ENCODE measurements at regions not wholly inside any gene's neighbourhood (a gene's known extent, or its start where the extent isn't known, plus 50 kb on each side); places are given as distances from the start of the nearest gene placed in this dataset.

DNA sequence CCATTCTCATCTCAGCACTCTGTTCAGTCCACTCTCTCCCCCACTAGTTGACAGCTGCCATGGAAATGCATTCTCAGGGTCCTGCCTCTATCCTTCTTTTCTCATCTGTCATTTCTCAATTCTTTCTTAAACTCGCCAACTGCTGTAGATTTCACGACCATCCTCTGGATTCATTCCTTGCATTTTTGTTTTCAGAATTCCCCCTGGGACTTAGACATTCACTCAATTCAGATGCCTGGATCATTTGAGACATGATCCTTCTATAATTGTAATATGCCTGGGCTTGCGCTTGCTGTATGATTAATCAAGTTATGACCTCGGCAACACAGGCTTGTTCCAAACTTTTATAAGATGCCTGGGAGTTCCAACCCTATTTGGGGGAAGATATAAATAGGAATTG lies 104.5 kb downstream of the RAB11FIP2 start:
- Histone ChIP-seq H2BK5ac (ENCODE audit: low read depth, low read length) (no peak overlapping the region), H3K4me1 (replicated peaks in 1 of 4; ENCODE audit: control insufficient read depth in 3 of 4, insufficient read depth in 4 of 4, low read length in 3 of 4) (no peaks in the 10 kb centered on the region), H2AK5ac (ENCODE audit: low read depth, low read length) (no peak overlapping the region), H2AFZ (ENCODE audit: low read length) (no peak overlapping the region), H2BK12ac (ENCODE audit: low read depth, low read length) (no peak overlapping the region), H3K23me2 (ENCODE audit: low read depth, low read length) (no peaks in the 10 kb centered on the region), H3K9me3 (ENCODE audit: insufficient read depth in 2 of 2, low read depth in 1 of 2, low read length in 1 of 2) (peaks cover 0 to 3% of the 10 kb centered on the region in 2 experiments; a peak in 1 of 4 replicates), H3K27ac (ENCODE audit: low read depth, low read length) (no peak overlapping the region), H2BK15ac (ENCODE audit: low read length) (no peak overlapping the region), H3K18ac (ENCODE audit: extremely low read depth, low read length) (no peak overlapping the region), H4K91ac (replicated peaks; ENCODE audit: insufficient read length, low read length) (no peak overlapping the region), H2BK120ac (replicated peaks; ENCODE audit: low read depth, low read length) (no peak overlapping the region), H3K79me2 (ENCODE audit: control insufficient read depth in 1 of 2, insufficient read depth in 2 of 2, low read length in 2 of 2) (no peaks in the 10 kb centered on the region), H2BK20ac (ENCODE audit: low read length) (no peak overlapping the region), H3K9ac (replicated peaks in 1 of 4; ENCODE audit: extremely low read depth in 1 of 4, low read depth in 3 of 4, low read length in 3 of 4) (no peak overlapping the region), H4K20me1 (replicated peaks in 1 of 2; ENCODE audit: control insufficient read depth in 1 of 2, insufficient read depth in 2 of 2, low read length in 2 of 2) (no peaks in the 10 kb centered on the region), H4K8ac (ENCODE audit: extremely low read depth, insufficient read depth, low read length) (no peak overlapping the region), H3K23ac (ENCODE audit: insufficient read length) (no peak overlapping the region), H3K56ac (replicated peaks; ENCODE audit: insufficient read length, low read depth, low read length) (no peak overlapping the region), H3K4me3 (ENCODE audit: extremely low read depth in 1 of 4, insufficient read depth in 2 of 4, low read depth in 3 of 4, low read length in 4 of 4) (no peak overlapping the region), H3K27me3 (replicated peaks in 1 of 4; ENCODE audit: control insufficient read depth in 3 of 4, extremely low read depth in 1 of 4, insufficient read depth in 3 of 4, low read length in 3 of 4) (no peaks in the 10 kb centered on the region), H3K79me1 (ENCODE audit: low read depth, low read length) (no peaks in the 10 kb centered on the region), H4K5ac (ENCODE audit: insufficient read length, low read depth, low read length) (no peak overlapping the region), H3K14ac (ENCODE audit: insufficient read length) (no peak overlapping the region), H3K4ac (replicated peaks; ENCODE audit: insufficient read length, low read depth, low read length) (no peak overlapping the region), H3K36me3 (ENCODE audit: control insufficient read depth in 2 of 4, insufficient read depth in 4 of 4, low read length in 3 of 4) (no peaks in the 10 kb centered on the region), H3K4me2 (ENCODE audit: insufficient read depth in 1 of 2, low read depth in 2 of 2, low read length in 2 of 2) (no peak overlapping the region)
- CTCF ChIA-PET (ENCODE audit: partially characterized antibody), result no interaction called here
- FAIRE-seq (no peak), DNase-seq (ENCODE audit: low read depth in 1 of 2, low spot score in 2 of 2) (no peak)
- 86% methylated on average over 4 of the region's 4 CpGs; no CpG with 5 or more reads in 1 of the 2 experiments for WGBS, 2 experiments (ENCODE audit: extremely low coverage in 1 of 2, insufficient coverage in 1 of 2, insufficient read length in 1 of 2, insufficient replicate concordance in 2 of 2, low coverage in 1 of 2, low lambda C conversion rate in 2 of 2, missing lambda C conversion rate in 1 of 2)
- POLR2A ChIA-PET (ENCODE audit: partially characterized antibody), result no interaction called here
- TF ChIP-seq, protein P1, sequence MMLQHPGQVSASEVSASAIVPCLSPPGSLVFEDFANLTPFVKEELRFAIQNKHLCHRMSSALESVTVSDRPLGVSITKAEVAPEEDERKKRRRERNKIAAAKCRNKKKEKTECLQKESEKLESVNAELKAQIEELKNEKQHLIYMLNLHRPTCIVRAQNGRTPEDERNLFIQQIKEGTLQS (IDR thresholded peaks at IDR 0.05; ENCODE audit: insufficient read depth, low read depth, low read length), result no peak
- TF ChIP-seq JUND (IDR thresholded peaks at IDR 0.05; ENCODE audit: low read length), result no peak
- no peak for TF ChIP-seq PHF8 (conservative IDR thresholded peaks at IDR 0.05; ENCODE audit: low read depth, low read length)
- no peak for TF ChIP-seq CEBPB (IDR thresholded peaks at IDR 0.05; ENCODE audit: low read depth, low read length)
- no peak for TF ChIP-seq NANOG (IDR thresholded peaks at IDR 0.05; ENCODE audit: insufficient read depth, low read depth, low read length, poor library complexity, severe bottlenecking)
- no peak for TF ChIP-seq POU5F1 (IDR thresholded peaks at IDR 0.05; ENCODE audit: low read depth, low read length)
- TF ChIP-seq, protein P2, sequence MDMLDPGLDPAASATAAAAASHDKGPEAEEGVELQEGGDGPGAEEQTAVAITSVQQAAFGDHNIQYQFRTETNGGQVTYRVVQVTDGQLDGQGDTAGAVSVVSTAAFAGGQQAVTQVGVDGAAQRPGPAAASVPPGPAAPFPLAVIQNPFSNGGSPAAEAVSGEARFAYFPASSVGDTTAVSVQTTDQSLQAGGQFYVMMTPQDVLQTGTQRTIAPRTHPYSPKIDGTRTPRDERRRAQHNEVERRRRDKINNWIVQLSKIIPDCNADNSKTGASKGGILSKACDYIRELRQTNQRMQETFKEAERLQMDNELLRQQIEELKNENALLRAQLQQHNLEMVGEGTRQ (IDR thresholded peaks at IDR 0.05; ENCODE audit: low read length), result no peak
- TF ChIP-seq HDAC2 (IDR thresholded peaks at IDR 0.05; ENCODE audit: borderline replicate concordance in 1 of 2, low read depth in 2 of 2, low read length in 2 of 2), result no peak
- no peak for TF ChIP-seq HDAC6 (IDR thresholded peaks at IDR 0.05; ENCODE audit: low read depth, low read length)
- TF ChIP-seq SRF (IDR thresholded peaks at IDR 0.05; ENCODE audit: low read depth, low read length), result no peak
- no peak for TF ChIP-seq SP1 (IDR thresholded peaks at IDR 0.05; ENCODE audit: low read depth, low read length)

All from H1 (cell line).